ENCODE measurements at regions not wholly inside any gene's neighbourhood (a gene's known extent, or its start where the extent isn't known, plus 50 kb on each side); places are given as distances from the start of the nearest gene placed in this dataset.

- DNase-seq, result no peak
Measured at GRCh38 chr18:39681061-39681460, 2115.5 kb upstream of the CELF4 start.

- DNase-seq, result no peak
Measured at GRCh38 chr18:39675906-39676305, 2110.3 kb upstream of the CELF4 start.

- no peak for DNase-seq
Measured at GRCh38 chr18:39675368-39675767, 2109.8 kb upstream of the CELF4 start.

- DNase-seq, result no peak
Measured at GRCh38 chr18:39672171-39672570, 2106.6 kb upstream of the CELF4 start.

GRCh38 chr18:39667905-39668304 is 2102.3 kb upstream of the CELF4 start:
- DNase-seq, result no peak

GRCh38 chr18:39666541-39666940 is 2100.9 kb upstream of the CELF4 start:
- no peak for DNase-seq

- DNase-seq, result no peak
Measured at GRCh38 chr18:39661856-39662366, 2096.3 kb upstream of the CELF4 start.

- DNase-seq, result no peak
Measured at GRCh38 chr18:39660141-39660540, 2094.5 kb upstream of the CELF4 start.

GRCh38 chr18:39655341-39655740 is 2089.7 kb upstream of the CELF4 start:
- no peak for DNase-seq

- DNase-seq, result no peak
Measured at GRCh38 chr18:39653221-39653620, 2087.6 kb upstream of the CELF4 start.

- no peak for DNase-seq
Measured at GRCh38 chr18:39648616-39649015, 2083.0 kb upstream of the CELF4 start.

- no peak for DNase-seq
Measured at GRCh38 chr18:39647627-39648534, 2082.3 kb upstream of the CELF4 start.

- DNase-seq, result no peak
Measured at GRCh38 chr18:39638224-39638623, 2072.6 kb upstream of the CELF4 start.

- DNase-seq, result no peak
Measured at GRCh38 chr18:39636931-39637330, 2071.3 kb upstream of the CELF4 start.

GRCh38 chr18:39635966-39636365 is 2070.4 kb upstream of the CELF4 start:
- DNase-seq, result no peak

- DNase-seq, result no peak
Measured at GRCh38 chr18:39635192-39635591, 2069.6 kb upstream of the CELF4 start.

- no peak for DNase-seq
Measured at GRCh38 chr18:39627936-39628335, 2062.3 kb upstream of the CELF4 start.

- DNase-seq, result no peak
Measured at GRCh38 chr18:39624961-39625360, 2059.4 kb upstream of the CELF4 start.

- DNase-seq, result no peak
Measured at GRCh38 chr18:39622431-39622830, 2056.8 kb upstream of the CELF4 start.

- no peak for DNase-seq
Measured at GRCh38 chr18:39620551-39621168, 2055.1 kb upstream of the CELF4 start.

- DNase-seq, result no peak
Measured at GRCh38 chr18:39618265-39619003, 2052.8 kb upstream of the CELF4 start.

- DNase-seq, result no peak
Measured at GRCh38 chr18:39611381-39612100, 2045.9 kb upstream of the CELF4 start.

GRCh38 chr18:39607034-39607433 is 2041.4 kb upstream of the CELF4 start:
- DNase-seq, result no peak
